ENCODE measurements at regions not wholly inside any gene's neighbourhood (a gene's known extent, or its start where the extent isn't known, plus 50 kb on each side); places are given as distances from the start of the nearest gene placed in this dataset.

DNA sequence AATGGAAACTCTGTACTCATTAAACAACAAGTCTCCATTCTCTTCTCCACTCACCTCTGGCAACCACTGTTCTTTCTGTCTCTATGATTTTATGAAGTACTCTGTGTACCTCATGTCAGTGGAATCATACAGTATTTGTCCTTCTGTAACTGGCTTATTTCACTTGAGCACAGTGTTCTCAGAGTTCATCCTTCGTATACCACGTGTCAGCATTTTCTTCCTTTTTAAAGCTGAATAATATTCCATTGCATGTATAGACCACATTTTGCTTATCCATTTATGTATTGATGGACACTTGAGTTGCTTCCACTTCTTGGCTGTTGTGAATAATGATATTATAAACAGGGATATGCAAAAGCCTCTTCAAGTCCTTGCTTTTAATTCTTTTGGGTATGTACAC is 333.0 kb upstream of the ZNF32 start:
- Mint-ChIP-seq H3K4me3 (no peak overlapping the region), H3K36me3 (ENCODE audit: insufficient read depth) (no peaks in the 10 kb centered on the region), H3K4me1 (no peaks in the 10 kb centered on the region), H3K27me3 (no peaks in the 10 kb centered on the region), H3K9me3 (no peaks in the 10 kb centered on the region), H3K27ac (ENCODE audit: low read depth) (no peak overlapping the region)
- ATAC-seq (replicated peaks; ENCODE audit: extremely low read depth, poor library complexity, severe bottlenecking): no peak
- DNase-seq (ENCODE audit: low spot score in 2 of 2): no peak

DNA sequence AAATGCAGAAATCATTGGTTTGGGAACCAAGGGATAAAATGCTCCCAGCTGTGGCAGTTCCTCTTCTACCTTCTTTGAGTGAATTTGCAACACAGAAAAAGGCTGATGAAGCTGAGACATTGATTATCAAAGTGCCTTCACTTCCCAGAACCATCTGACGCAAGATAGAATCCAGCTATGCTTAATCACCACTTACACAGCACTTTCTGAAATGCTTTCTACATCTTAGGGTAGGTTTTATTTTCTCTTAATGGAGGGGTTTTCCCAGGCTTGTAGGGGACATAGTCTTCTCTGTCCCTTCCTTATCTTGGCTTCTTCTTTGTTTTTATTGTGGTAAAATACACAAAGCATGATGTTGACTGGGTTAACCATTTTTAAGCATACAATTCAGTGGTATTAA is 332.6 kb upstream of the ZNF32 start:
- Mint-ChIP-seq H3K27me3 (no peaks in the 10 kb centered on the region), H3K4me1 (no peaks in the 10 kb centered on the region), H3K36me3 (ENCODE audit: insufficient read depth) (no peaks in the 10 kb centered on the region), H3K4me3 (no peak overlapping the region), H3K9me3 (no peaks in the 10 kb centered on the region), H3K27ac (ENCODE audit: low read depth) (no peak overlapping the region)
- DNase-seq (ENCODE audit: low spot score in 2 of 2) (no peak), ATAC-seq (replicated peaks; ENCODE audit: extremely low read depth, poor library complexity, severe bottlenecking) (no peak)

DNA sequence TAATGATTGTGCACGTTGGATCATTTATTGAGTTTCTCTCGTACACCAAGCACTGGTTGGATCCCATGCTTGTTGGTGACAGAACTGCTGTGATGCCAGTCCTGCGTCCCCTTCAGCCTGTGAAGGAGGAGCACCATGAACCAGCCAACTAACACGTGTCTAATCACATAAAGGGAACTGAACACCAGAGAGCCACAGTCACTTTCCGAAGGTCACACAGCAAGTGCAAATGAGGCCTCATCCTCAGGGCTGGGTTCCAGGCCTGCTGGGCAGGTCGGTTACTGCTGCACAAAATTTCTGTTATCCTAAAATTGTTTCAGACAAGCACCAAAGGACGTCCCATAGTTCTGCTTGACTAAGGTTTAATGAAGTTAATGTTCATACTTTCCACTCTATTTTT is 332.0 kb upstream of the ZNF32 start:
- no peak overlapping the region for H3K27ac Mint-ChIP-seq (ENCODE audit: low read depth)
- no peak for ATAC-seq (replicated peaks; ENCODE audit: extremely low read depth, poor library complexity, severe bottlenecking)
- no peaks in the 10 kb centered on the region for H3K27me3 Mint-ChIP-seq
- DNase-seq (ENCODE audit: low spot score in 2 of 2): no peak
- no peaks in the 10 kb centered on the region for H3K36me3 Mint-ChIP-seq (ENCODE audit: insufficient read depth)
- no peak overlapping the region for H3K4me3 Mint-ChIP-seq
- no peaks in the 10 kb centered on the region for H3K9me3 Mint-ChIP-seq
- no peaks in the 10 kb centered on the region for H3K4me1 Mint-ChIP-seq

DNA sequence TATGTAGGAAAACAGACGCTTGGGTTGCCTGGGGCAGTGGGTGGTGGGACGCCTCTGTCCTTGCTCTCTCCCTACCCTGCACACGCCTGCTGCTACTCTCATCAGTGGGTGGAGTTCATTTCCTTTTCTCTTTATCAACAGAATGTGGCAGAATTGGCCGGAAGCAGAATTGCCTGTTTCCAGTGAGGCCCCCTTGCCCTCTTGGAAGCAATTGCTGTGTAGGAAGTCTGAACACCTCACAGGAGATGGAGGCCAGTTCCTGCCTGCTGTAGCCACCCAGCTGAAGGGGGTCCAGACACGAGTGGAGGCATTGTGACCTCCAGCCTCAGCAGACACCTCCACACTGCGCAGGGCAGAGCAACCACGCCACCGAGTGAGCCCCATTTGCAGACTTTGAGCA is 331.6 kb upstream of the ZNF32 start:
- H3K27ac Mint-ChIP-seq (ENCODE audit: low read depth): no peak overlapping the region
- H3K4me3 Mint-ChIP-seq: no peak overlapping the region

DNA sequence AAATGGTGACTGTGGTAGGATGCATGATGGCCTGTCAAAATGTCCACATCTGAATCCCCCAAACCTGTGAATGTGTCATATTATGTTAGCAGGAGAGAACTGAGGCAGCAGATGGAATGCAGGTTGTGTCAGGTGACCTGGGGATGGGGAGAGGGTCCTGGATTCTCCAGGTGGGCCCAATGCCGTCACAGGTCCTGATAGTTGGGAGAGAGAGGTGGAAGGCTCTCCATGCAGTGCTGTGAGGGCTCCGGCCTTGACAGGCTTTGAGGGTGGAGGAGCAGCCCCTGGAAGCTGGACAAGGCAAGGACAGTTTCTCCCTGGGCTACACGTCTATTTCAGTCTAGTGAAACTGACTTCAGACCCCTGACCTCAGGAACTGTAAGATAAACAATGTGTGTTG is 330.9 kb upstream of the ZNF32 start:
- H3K4me3 Mint-ChIP-seq: no peak overlapping the region

More for the DNA sequence above, 331.6 kb upstream of the ZNF32 start:
- H3K4me1 Mint-ChIP-seq: no peaks in the 10 kb centered on the region
- no peaks in the 10 kb centered on the region for H3K9me3 Mint-ChIP-seq
- DNase-seq (ENCODE audit: low spot score in 2 of 2): no peak
- ATAC-seq (replicated peaks; ENCODE audit: extremely low read depth, poor library complexity, severe bottlenecking): no peak
- H3K36me3 Mint-ChIP-seq (ENCODE audit: insufficient read depth): no peaks in the 10 kb centered on the region
- no peaks in the 10 kb centered on the region for H3K27me3 Mint-ChIP-seq

DNA sequence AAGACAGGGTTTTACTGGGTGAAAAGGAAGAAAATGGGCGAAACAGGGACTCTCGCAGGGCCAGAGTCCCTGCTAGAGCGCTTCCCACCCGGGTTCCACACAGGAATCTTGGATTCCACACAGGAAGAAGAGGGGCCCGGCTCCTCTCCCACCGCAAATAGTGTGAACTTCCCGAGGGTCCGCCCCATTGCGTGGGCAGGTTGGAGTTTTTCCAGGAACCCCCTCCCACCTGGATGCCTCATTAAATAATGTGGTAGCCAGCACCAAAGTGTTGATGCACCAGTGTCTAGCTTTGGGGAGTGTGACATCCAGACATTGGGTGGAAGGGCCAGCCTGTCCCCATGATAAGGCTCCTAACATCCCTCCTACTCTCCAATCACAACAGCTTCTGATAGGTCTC is 330.3 kb upstream of the ZNF32 start:
- Mint-ChIP-seq H3K4me3 (no peak overlapping the region), H3K9me3 (no peaks in the 10 kb centered on the region), H3K36me3 (ENCODE audit: insufficient read depth) (no peaks in the 10 kb centered on the region), H3K27me3 (peaks cover 4% of the 10 kb centered on the region), H3K4me1 (no peaks in the 10 kb centered on the region), H3K27ac (ENCODE audit: low read depth) (no peak overlapping the region)
- DNase-seq (ENCODE audit: low spot score in 2 of 2) (no peak), ATAC-seq (replicated peaks; ENCODE audit: extremely low read depth, poor library complexity, severe bottlenecking) (no peak)

More for the DNA sequence above, 330.9 kb upstream of the ZNF32 start:
- DNase-seq (ENCODE audit: low spot score in 2 of 2): no peak
- H3K36me3 Mint-ChIP-seq (ENCODE audit: insufficient read depth): no peaks in the 10 kb centered on the region
- no peak overlapping the region for H3K27ac Mint-ChIP-seq (ENCODE audit: low read depth)
- ATAC-seq (replicated peaks; ENCODE audit: extremely low read depth, poor library complexity, severe bottlenecking): no peak
- H3K9me3 Mint-ChIP-seq: no peaks in the 10 kb centered on the region
- no peaks in the 10 kb centered on the region for H3K4me1 Mint-ChIP-seq
- no peaks in the 10 kb centered on the region for H3K27me3 Mint-ChIP-seq

DNA sequence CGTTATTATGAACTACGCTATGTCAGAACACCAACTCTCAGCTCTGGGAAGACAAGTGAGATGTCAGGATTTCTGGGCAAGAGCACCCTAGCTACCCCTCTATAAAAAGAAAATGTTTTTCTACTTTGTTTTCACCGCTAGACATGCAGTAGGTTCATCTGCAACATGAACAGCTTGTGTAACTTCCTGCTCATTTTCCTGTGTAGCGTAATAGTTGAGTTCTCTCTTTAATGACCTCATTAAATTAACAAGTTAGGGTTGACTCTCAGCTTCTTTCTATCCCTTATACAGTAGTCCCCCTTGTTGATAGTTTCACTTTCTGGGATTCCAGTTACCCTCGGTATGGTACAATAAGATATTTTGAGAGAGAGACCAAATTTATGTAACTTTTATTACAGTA is 329.4 kb upstream of the ZNF32 start:
- Mint-ChIP-seq H3K4me1 (no peaks in the 10 kb centered on the region), H3K36me3 (ENCODE audit: insufficient read depth) (no peaks in the 10 kb centered on the region), H3K9me3 (no peaks in the 10 kb centered on the region), H3K27me3 (peaks cover 12% of the 10 kb centered on the region), H3K27ac (ENCODE audit: low read depth) (no peak overlapping the region), H3K4me3 (no peak overlapping the region)
- ATAC-seq (replicated peaks; ENCODE audit: extremely low read depth, poor library complexity, severe bottlenecking) (no peak), DNase-seq (ENCODE audit: low spot score in 2 of 2) (no peak)

DNA sequence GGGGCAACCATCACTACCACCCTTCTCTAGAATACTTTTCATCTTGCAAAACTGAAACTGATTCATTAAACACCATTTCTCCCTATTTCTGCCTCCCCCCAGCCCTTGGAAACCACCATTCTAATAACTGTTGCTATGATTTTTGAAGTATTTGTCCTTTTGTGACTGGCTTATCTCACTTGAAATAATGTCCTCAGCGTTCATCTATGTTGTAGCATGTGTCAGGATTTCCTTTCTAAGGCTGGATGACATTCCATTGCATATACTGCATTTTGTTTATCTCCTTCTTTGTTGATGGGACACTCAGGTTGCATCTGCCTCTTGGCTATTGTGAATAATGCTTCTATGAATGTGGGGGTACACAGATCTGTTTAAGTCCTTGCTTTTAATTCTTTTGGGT is 327.6 kb upstream of the ZNF32 start:
- Mint-ChIP-seq H3K27ac (ENCODE audit: low read depth) (no peak overlapping the region), H3K4me1 (no peaks in the 10 kb centered on the region), H3K9me3 (no peaks in the 10 kb centered on the region), H3K36me3 (ENCODE audit: insufficient read depth) (no peaks in the 10 kb centered on the region), H3K27me3 (peaks cover 27% of the 10 kb centered on the region), H3K4me3 (no peak overlapping the region)
- DNase-seq (ENCODE audit: low spot score in 2 of 2): no peak
- ATAC-seq (replicated peaks; ENCODE audit: extremely low read depth, poor library complexity, severe bottlenecking): no peak

DNA sequence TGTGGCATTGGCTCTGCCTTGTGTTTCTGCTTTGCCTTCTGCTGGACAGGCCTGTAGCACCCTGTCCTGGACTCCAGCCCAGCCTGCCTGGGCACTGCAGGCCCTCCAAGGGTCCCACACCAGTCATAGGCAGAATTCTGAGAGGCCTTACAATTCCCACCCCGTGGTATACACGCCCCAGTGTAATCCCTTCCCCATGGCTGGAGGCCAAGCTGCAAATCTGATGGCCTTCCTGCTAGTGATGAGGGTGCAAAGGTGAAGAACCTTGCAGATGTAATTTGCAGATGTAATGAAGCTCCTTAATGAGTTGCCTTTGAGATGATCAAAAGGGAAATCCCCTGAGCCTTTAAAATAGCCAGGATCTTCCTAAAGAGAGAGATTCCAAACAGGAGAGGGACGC is 325.1 kb upstream of the ZNF32 start:
- no peaks in the 10 kb centered on the region for H3K4me1 Mint-ChIP-seq
- peaks cover 46% of the 10 kb centered on the region for H3K27me3 Mint-ChIP-seq
- ATAC-seq (replicated peaks; ENCODE audit: extremely low read depth, poor library complexity, severe bottlenecking): no peak
- no peaks in the 10 kb centered on the region for H3K9me3 Mint-ChIP-seq
- H3K36me3 Mint-ChIP-seq (ENCODE audit: insufficient read depth): no peaks in the 10 kb centered on the region
- DNase-seq (ENCODE audit: low spot score in 2 of 2): no peak
- no peak overlapping the region for H3K4me3 Mint-ChIP-seq
- H3K27ac Mint-ChIP-seq (ENCODE audit: low read depth): no peak overlapping the region

DNA sequence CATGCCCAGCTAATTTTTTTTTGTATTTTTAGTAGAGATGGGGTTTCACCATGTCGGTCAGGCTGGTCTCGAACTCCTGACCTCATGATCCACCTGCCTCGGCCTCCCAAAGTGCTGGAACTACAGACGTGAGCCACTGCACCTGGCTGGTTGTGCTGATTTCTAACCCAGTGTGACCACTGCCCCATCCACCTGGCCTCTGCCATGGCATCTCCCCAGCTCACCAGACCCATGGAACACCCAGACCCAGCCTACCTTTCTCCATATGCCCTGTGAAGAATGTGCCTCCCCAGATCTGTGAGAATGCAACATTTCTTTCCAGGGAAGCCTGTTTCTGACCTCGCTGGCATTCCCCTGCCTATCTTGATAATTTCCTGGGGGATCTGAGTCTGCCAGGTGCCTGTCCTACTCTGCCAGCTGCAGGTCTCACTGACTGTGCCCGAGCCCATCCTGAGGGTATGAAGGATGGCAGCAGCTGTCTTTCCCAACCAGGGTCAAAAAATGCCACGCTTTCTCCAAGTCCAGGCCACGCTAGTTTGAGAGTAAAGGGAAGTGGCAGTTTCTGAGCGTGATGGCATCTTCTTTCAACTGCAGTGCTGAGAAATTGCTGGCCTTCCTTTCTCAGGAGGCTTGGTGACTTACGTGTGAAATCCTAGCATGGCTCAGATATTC is 324.4 kb upstream of the ZNF32 start:
- Mint-ChIP-seq H3K27ac (ENCODE audit: low read depth) (no peak overlapping the region), H3K4me1 (no peaks in the 10 kb centered on the region), H3K27me3 (peaks cover 53% of the 10 kb centered on the region), H3K9me3 (no peaks in the 10 kb centered on the region), H3K4me3 (no peak overlapping the region), H3K36me3 (ENCODE audit: insufficient read depth) (peaks cover 2% of the 10 kb centered on the region)
- DNase-seq (ENCODE audit: low spot score in 2 of 2): no peak
- no peak for ATAC-seq (replicated peaks; ENCODE audit: extremely low read depth, poor library complexity, severe bottlenecking)

DNA sequence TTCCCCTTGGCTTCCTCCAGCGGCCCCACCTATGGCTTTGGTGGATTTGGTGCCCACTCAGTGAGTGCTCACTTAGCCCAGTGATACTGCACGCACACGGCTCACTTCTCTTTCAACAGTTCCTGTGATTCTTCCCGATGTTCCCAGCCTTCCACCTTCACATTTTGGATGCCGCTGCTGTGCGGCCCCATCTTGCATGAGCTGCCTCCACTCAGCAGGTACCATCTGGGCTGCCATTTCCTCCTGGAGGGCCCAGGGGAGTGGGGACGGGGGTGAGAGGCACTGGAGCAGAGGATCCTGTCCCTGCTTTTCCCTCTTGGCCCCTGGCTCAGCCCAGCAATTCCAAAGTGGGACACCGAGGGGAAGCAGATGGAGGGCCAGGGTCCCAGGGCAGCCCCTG is 323.3 kb upstream of the ZNF32 start:
- Mint-ChIP-seq H3K4me3 (no peak overlapping the region), H3K4me1 (no peaks in the 10 kb centered on the region), H3K36me3 (ENCODE audit: insufficient read depth) (peaks cover 2% of the 10 kb centered on the region), H3K27me3 (peaks cover 56% of the 10 kb centered on the region), H3K27ac (ENCODE audit: low read depth) (no peak overlapping the region), H3K9me3 (no peaks in the 10 kb centered on the region)
- DNase-seq (ENCODE audit: low spot score in 2 of 2): no peak
- ATAC-seq (replicated peaks; ENCODE audit: extremely low read depth, poor library complexity, severe bottlenecking): no peak

DNA sequence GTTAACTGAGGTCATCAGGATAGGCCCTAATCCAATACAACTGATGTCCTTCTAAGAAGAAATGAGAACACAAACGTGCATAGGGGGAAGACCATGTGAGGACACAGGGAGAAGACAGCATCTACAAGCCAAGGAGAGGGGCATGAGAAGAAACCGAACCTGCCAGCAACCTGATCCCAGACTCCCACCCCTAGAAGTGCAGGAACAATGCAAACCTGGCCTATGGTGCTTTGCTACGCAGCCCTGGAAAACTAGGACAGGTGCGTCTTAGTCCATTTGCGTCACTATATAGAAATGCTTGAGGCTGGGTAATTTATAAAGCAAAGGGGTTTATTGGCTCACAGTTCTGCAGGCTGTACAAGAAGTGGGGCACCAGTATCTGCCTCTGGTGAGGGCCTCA is 322.6 kb upstream of the ZNF32 start:
- no peak overlapping the region for H3K27ac Mint-ChIP-seq (ENCODE audit: low read depth)
- H3K9me3 Mint-ChIP-seq: no peaks in the 10 kb centered on the region
- DNase-seq (ENCODE audit: low spot score in 2 of 2): no peak

DNA sequence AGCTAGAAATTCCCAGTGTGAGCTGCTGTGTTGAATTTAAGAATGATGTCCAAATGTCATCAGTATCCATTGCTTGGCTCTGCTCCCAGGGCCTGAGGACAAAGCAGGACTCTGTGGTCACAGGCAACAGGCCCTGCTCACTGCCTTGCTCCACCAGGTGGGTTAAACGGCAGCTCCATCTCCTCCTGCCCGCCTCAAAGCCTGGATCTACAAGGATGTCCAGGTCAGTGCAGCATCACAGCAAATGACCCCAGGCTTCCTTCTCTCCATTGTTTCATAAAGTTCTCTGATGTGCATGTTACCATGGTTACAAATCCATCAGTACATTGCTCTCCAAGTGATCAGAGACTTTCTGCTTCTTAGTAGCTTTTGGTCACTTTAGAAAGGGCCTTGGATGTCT is 322.0 kb upstream of the ZNF32 start:
- ATAC-seq (replicated peaks; ENCODE audit: extremely low read depth, poor library complexity, severe bottlenecking): no peak
- no peak overlapping the region for H3K27ac Mint-ChIP-seq (ENCODE audit: low read depth)
- no peak for DNase-seq (ENCODE audit: low spot score in 2 of 2)
- peaks cover 2% of the 10 kb centered on the region for H3K36me3 Mint-ChIP-seq (ENCODE audit: insufficient read depth)
- H3K4me3 Mint-ChIP-seq: no peak overlapping the region
- no peaks in the 10 kb centered on the region for H3K9me3 Mint-ChIP-seq
- H3K4me1 Mint-ChIP-seq: no peaks in the 10 kb centered on the region
- H3K27me3 Mint-ChIP-seq: peaks cover 63% of the 10 kb centered on the region

More for the DNA sequence above, 322.6 kb upstream of the ZNF32 start:
- Mint-ChIP-seq H3K27me3 (peaks cover 58% of the 10 kb centered on the region), H3K4me1 (no peaks in the 10 kb centered on the region), H3K4me3 (no peak overlapping the region), H3K36me3 (ENCODE audit: insufficient read depth) (peaks cover 2% of the 10 kb centered on the region)
- ATAC-seq (replicated peaks; ENCODE audit: extremely low read depth, poor library complexity, severe bottlenecking): no peak
